RWPE2 (cell line): ENCODE measurements at regions not wholly inside any gene's neighbourhood (a gene's known extent, or its start where the extent isn't known, plus 50 kb on each side); places are given as distances from the start of the nearest gene placed in this dataset.

Source experiments
- ATAC-seq: fragments of 200-7000 bp; cut with Tn5 transposase; 3 replicates; pipeline ENCODE4 v1.9.1; 2021; ENCODE audit warnings: low read depth
- DNase-seq: peaks from one replicate; pipeline ENCODE4 v3.0.0-alpha.2; 2020; ENCODE audit warnings: low spot score
- H3K27ac ChIP-seq: fragments of 450-650 bp; 2 replicates; pipeline ENCODE4 v1.5.1; 2017; ENCODE audit warnings: mild to moderate bottlenecking; ENCODE audit not compliant: poor library complexity, severe bottlenecking
- H3K27me3 ChIP-seq: fragments of 250-450 bp; sonication (Bioruptor Pico); 2 replicates; pipeline ENCODE4 v1.5.1; 2021; ENCODE audit warnings: mild to moderate bottlenecking, moderate library complexity; ENCODE audit not compliant: insufficient read depth, poor library complexity, severe bottlenecking
- H3K36me3 ChIP-seq: fragments of 250-450 bp; sonication (Bioruptor Pico); 2 replicates; pipeline ENCODE4 v1.5.1; 2020; ENCODE audit warnings: low read depth, mild to moderate bottlenecking, moderate library complexity
- H3K4me1 ChIP-seq: fragments of 250-450 bp; sonication (Bioruptor Pico); 2 replicates; pipeline ENCODE4 v1.5.1; 2021; ENCODE audit warnings: mild to moderate bottlenecking, moderate library complexity; ENCODE audit not compliant: insufficient read depth, poor library complexity, severe bottlenecking
- H3K4me3 ChIP-seq: fragments of 250-450 bp; sonication (Bioruptor Pico); 2 replicates; pipeline ENCODE4 v1.5.1; 2021; ENCODE audit warnings: mild to moderate bottlenecking, moderate library complexity; ENCODE audit not compliant: severe bottlenecking
- H3K9me3 ChIP-seq: fragments of 250-450 bp; sonication (Bioruptor Pico); 2 replicates; pipeline ENCODE4 v1.5.1; 2021; ENCODE audit warnings: mild to moderate bottlenecking, moderate library complexity; ENCODE audit not compliant: severe bottlenecking
- CTCF ChIP-seq: fragments of 450-650 bp; IDR thresholded peaks from one replicate; pipeline ENCODE4 v1.5.1; 2017; ENCODE audit warnings: mild to moderate bottlenecking, moderate library complexity; ENCODE audit not compliant: poor library complexity, severe bottlenecking

GRCh38 chr20:54364365-54364764 is 111.0 kb upstream of the DOK5 start:
- Histone ChIP-seq H3K4me1 (no peaks in the 10 kb centered on the region), H3K4me3 (no peak overlapping the region), H3K27ac (no peak overlapping the region), H3K36me3 (no peaks in the 10 kb centered on the region), H3K27me3 (peaks cover 54% of the 10 kb centered on the region), H3K9me3 (no peaks in the 10 kb centered on the region)
- ATAC-seq, result no peak
- TF ChIP-seq CTCF, result no peak
- DNase-seq, result no peak

GRCh38 chr20:54364919-54365318 is 110.5 kb upstream of the DOK5 start:
- Histone ChIP-seq H3K36me3 (no peaks in the 10 kb centered on the region), H3K27ac (no peak overlapping the region), H3K27me3 (peaks cover 52% of the 10 kb centered on the region), H3K4me1 (no peaks in the 10 kb centered on the region), H3K4me3 (no peak overlapping the region), H3K9me3 (no peaks in the 10 kb centered on the region)
- TF ChIP-seq CTCF, result no peak
- DNase-seq (no peak), ATAC-seq (no peak)

- no peaks in the 10 kb centered on the region for H3K4me1 ChIP-seq
Measured at GRCh38 chr20:54366669-54367344, 108.6 kb upstream of the DOK5 start.

GRCh38 chr20:54368570-54368969 is 106.8 kb upstream of the DOK5 start:
- Histone ChIP-seq H3K4me3 (no peak overlapping the region), H3K27ac (no peak overlapping the region), H3K9me3 (no peaks in the 10 kb centered on the region), H3K36me3 (no peaks in the 10 kb centered on the region), H3K4me1 (no peaks in the 10 kb centered on the region), H3K27me3 (peaks cover 62% of the 10 kb centered on the region)
- TF ChIP-seq CTCF, result no peak
- ATAC-seq, result no peak
- DNase-seq, result no peak

More at GRCh38 chr20:54366669-54367344, 108.6 kb upstream of the DOK5 start:
- TF ChIP-seq CTCF, result no peak
- Histone ChIP-seq H3K27ac (no peak overlapping the region), H3K27me3 (peaks cover 58% of the 10 kb centered on the region), H3K36me3 (no peaks in the 10 kb centered on the region), H3K9me3 (no peaks in the 10 kb centered on the region), H3K4me3 (no peak overlapping the region)
- ATAC-seq (no peak), DNase-seq (no peak)

- Histone ChIP-seq H3K4me1 (no peaks in the 10 kb centered on the region), H3K4me3 (no peak overlapping the region), H3K36me3 (no peaks in the 10 kb centered on the region), H3K27ac (no peak overlapping the region), H3K9me3 (no peaks in the 10 kb centered on the region), H3K27me3 (peaks cover 31% of the 10 kb centered on the region)
- no peak for TF ChIP-seq CTCF
- no peak for DNase-seq
- ATAC-seq, result no peak
Measured at GRCh38 chr20:54372313-54372712, 103.1 kb upstream of the DOK5 start.
